GM19395 (cell line): ENCODE measurements at regions not wholly inside any gene's neighbourhood (a gene's known extent, or its start where the extent isn't known, plus 50 kb on each side); places are given as distances from the start of the nearest gene placed in this dataset.
"Not testable (repeated sequence)": the region's sequence is repeated elsewhere in the genome, so short reads cannot be mapped to it uniquely, and the experiment has no call there.

Experiments used
- ATAC-seq: cut with Tn5 transposase; IDR thresholded peaks from one replicate; pipeline ENCODE4 v1.9.1; 2021; ENCODE audit warnings: mild to moderate bottlenecking, moderate library complexity; ENCODE audit not compliant: unreplicated experiment

DNA sequence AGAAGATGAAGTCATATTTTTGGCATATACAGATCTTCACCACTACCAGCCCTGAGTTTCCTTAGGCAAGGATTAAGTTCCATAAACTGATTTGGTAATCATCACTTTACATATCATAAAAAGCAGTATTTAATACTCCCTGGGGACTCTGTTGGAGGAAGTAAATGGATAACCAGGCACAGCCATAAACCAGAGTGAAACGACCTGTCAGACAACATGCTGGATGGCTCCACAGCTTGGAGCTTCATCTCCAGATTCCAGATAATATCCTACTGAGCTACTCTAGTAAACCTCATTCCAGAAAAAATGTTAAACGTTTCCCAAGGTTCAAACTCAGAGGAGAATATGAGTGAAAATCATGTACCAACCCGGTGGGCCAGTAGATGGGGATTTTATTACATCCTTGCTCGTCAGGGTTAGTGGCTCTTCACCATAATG lies 109.2 kb downstream of the BASP1 start:
- ATAC-seq: no peak

DNA sequence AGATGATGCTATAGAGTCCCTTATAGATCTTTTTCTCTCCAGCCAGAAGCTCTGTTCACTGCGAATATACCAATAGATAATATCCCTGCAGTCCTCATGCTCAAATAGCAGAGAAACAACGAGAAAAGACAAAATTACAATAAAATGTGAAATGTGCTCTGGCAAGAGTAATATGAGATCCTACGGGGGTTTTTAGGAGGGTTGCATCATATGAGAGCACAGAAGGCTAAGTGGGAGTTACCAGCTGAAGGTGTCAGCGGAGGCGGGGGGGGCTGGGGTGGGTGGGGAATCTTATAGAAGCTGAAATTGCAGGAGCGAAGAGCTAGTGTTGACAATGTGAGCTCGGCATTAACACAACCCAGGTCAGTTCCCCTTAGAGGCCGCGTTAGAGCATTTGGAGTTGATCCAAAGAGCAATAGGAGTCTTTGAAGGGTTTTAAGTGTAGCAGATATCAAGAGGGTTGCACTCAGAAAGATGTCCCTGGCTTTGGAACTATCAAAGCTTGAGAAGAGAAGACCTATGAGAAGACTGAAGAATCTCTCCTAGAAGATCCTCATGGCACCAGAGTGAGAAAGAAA lies 109.7 kb downstream of the BASP1 start:
- no peak for ATAC-seq

DNA sequence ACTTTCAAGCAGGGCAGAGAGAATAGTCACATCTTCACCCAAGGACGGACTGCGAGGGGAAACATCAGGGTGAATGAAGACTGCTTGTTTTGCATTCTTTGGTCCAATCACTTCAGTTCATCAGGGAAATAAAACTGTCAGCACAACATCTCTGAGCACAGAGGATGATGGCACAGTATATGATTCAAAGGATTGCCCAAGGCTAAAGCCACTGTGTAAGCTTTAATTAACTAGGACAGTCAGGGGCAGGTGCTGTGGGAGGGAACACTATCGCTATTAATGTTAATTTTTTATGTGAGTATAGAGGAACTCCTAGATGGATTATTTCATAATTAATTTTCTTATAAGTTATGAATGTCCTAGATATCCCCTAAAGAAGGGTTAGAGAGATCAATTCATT lies 112.1 kb downstream of the BASP1 start:
- no peak for ATAC-seq

DNA sequence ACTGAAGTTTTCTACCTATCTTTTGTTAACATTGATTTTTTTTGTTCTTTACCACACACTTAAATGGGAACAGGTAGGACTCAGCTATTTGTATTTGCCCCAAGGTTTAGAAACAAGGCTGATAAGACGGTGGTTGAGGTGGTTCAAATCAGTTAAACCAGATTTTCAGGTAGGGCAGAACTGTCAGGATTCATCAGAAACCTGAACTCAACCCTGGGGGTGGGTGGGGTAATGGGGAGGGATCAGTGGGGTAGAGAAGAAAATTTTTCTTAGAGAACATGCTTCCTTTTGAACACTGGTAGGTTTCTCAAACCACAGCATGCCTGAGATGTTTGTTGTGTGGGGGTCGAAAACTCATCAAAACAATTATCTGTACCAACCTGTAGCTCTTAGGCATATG lies 113.0 kb downstream of the BASP1 start:
- no peak for ATAC-seq

DNA sequence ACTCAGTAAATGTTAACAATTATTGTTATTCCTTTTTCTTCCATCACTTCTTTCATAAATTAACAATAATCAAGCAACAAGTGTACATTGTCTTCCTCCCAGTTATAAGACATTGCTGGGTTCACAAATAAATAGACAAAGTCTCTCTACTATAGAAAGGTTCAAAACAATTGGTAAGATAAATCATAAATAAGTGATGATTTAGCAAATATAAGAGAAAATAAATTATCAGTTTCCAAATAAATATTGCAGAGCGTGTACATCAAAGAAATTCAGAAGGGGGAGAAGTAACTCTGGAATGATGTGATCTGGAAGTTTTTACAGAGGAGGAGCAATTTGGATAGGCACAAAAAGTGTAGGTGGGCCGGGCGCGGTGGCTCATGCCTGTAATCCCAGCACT lies 114.2 kb downstream of the BASP1 start:
- ATAC-seq: no peak

DNA sequence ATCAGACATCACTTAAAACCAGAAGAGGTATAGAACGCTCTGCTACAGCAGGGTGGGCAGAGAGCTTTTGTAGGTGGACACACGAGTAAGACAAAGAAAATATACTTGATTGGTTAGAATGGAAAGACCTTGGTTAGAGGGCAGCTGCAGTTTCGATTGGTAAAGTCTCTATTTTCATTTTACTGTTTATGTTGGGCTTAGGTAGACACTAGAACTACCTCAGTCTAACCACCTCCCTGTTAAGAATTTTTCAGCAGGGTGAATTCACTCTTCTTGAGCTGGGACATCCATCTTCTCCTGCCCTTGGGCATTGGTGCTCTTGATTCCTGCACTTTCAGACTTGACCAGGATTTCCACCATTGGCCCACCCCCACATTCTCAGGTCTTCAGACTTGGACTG lies 116.3 kb downstream of the BASP1 start:
- no peak for ATAC-seq

DNA sequence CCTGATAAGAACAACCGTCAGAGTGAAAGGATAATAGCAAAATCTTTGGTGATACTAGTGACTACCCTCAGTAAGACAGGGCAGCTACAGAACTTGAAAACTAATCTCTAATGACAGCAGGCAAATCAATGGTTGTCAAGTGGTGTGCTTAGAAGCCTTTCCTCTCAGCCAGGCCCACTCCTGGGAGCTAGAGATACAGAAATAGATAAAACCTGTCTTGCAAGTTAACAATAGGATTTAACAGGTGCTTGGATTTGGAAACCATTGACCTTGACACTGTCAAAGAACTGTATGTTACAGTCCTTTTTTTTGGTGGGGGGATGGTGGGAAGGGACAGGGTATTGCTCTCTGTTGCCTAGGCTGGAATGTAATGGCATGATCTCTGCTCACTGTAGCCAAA lies 118.6 kb downstream of the BASP1 start:
- ATAC-seq: no peak

DNA sequence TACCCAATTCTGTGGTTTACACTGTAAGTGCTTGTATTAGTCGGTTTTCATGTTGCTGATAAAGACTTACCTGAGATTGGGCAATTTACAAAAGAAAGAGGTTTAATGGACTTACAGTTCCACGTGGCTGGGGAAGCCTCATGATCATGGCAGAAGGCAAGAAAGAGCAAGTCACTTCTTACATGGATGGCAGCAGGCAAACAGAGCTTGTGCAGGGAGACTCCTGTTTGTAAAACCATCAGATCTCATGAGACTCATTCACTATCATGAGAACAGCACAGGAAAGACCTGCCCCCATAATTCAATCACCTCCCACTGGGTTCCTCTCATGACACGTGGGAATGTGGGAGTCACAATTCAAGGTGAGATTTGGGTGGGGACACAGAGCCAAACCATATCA lies 119.3 kb downstream of the BASP1 start:
- ATAC-seq: not testable (repeated sequence)

DNA sequence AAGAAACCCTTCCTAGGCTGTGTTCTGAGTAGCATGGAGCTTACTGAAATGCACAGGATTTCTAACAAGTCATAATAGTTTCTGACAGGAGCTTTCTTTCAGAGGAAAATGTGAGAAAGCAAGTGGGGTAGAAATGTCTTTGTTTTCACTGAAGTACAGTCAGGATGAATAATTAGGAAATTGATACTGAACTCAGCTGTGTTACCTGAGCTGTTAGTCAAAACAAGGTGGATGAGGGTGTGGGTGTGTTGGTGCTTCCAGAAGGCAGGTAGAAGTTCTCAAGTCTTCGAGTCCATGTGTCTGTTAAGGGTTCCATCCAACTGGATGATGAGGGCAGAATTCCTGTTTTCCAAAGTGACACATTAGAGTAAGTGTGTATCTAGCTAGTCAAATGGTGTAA lies 122.4 kb downstream of the BASP1 start:
- no peak for ATAC-seq

DNA sequence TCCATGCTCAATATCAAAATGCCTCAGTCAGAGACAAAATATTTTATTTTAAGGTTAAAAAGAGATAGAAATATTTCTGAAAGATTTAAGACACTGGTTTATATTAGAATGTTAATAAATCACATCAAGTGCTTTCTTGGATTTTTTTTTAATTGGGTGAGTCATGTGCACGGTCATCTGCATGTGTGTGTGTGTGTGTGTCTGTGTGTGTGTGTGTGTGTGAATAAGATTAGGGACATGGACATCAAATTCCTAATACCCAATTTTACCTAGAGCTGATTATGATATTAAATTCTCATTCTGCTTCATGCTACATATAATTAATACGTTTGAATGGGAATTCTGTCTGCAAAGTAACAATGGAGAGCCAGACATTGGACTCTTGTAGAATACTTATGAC lies 122.9 kb downstream of the BASP1 start:
- no peak for ATAC-seq

DNA sequence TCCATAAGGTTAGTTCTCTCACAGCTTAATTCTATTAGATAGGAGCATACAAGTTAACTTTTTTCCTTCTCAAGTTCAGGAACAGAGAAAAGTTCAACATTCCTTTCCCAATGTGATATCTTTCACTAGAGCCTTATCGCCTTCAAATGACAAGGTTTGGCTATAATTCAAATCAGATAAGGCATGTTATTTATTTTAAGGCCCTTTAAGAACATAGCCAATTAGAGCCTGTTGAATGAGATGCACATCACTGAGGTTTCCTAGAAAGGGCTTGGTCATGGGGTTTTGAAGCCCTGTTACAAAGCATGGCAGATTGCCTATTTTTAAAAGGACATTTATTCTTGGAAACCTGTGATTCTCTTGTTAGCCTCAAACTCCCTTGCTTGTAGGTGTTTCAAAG lies 123.4 kb downstream of the BASP1 start:
- no peak for ATAC-seq

DNA sequence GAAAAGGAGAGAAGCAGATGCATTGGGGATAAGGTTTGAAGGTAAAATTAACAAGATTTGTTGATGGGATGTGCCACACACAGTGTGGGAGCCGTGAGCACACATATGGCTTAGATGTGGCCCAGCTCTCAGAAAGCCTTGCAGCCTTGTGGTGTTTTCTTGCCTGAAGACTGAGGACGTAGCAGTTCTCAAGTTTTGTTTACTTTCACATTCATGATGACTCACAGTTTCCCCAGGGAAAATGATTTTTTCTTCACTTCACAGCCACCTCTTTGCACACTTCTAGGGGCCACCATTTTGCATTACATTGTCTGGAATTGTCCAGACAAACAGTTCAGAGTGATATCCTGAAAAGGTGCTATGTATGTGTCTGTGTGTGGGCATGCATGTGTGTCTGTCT lies 126.2 kb downstream of the BASP1 start:
- peak; percentile 94 for ATAC-seq

DNA sequence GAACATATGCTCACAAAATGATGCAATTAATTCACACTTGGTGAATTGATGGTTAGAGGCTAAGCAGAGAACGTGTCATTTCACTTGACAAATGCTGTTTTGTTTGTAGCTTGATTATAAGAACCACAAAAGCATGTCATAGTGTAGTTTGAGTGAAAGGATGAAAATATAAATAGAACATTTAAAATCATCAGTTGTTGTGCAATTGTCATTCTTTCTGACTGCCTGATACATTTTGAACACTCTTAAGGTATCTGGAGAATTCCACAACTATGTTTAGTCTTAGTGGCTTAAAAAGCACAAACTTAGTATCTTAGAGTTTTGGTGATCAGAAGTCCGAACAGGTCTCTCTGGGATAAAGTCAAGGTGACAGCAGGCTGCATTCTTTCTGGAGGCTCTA lies 129.4 kb downstream of the BASP1 start:
- no peak for ATAC-seq

DNA sequence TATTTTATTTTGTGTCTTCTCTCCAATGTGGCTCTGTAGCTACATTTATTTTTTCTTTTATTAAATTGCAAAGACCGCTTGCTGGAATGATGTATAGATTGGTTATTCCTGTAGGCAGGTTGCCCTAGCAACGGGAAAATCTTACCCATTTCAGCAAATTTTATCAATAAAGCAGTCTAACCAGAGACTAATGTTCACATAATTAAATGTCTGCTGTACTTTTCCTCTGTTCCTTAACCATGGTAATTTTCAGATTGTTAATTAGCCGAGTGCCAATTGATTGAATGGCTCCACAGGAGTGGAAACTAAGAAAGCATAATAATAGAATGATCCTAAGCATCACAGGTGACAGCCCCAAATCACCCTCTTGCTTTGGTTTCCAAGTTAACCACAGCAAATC lies 134.8 kb downstream of the BASP1 start:
- ATAC-seq: no peak

DNA sequence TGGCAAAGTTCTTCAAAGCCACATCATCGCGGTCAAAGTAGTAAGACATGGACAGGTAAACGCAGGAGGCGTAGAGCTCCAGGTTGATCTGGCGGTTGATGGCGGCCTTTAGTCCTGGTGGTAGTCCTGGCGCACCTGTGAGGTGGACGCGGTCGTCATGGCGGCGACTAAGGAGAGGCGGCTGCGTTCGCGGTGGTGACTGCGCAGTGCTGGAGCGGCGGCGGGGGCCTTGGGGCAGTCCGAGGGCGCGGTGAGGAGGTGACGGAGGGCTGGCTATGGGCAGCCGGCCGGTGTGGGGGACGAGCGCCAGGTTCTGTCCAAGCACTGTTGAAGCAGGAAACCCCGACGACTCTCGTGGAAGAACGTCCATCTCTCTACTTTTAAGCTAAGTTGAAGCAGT lies 136.8 kb downstream of the BASP1 start:
- ATAC-seq: no peak

DNA sequence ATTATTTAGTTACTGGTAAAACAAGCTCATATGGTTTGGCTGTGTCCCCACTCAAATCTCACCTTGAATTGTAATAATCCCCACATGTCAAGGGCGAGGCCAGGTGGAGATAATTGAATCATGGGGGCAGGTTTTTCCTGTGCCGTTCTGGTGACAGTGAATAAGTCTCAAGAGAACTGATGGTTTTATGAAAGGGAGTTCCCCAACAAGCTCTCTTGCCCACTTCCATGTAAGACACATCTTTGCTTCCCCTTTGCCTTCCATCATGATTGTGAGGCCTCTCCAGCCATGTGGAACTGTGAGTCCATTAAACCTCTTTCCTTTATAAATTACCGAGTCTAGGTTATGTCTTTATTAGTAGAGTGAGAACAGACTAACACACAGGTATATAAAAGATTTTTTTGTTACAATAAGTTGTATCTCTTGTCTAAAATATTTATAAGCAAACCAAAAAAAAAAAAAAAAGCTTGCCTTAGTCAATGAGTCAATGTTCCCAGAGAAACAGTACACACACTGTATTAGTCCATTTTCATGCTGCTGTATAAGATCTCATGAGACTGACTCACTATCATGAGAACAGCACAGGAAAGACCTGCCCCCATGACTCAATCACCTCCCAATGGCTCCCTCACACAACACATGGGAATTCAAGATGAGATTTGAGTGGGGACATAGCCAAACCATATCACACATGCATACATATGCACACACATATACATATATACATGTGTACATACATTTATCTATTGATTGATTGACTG lies 138.3 kb downstream of the BASP1 start:
- ATAC-seq: no peak

DNA sequence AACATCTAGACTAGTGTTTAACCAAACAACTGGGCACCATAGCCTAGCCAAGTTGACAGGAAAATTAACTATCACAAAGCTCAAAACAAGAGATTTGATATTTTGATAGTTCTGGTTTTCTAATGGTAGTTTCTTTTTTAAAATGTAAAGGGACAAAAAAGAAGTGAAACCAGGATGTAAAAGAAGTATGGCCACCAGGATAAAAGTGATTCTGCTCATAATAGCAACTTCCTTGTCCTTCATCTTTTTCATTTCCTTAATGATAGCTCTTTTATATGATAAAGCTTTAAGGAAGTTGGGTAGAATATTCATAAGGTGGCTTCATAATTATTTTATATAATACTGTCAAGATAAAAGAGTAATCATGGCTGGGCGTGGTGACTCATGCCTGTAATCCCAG lies 139.1 kb downstream of the BASP1 start:
- no peak for ATAC-seq

DNA sequence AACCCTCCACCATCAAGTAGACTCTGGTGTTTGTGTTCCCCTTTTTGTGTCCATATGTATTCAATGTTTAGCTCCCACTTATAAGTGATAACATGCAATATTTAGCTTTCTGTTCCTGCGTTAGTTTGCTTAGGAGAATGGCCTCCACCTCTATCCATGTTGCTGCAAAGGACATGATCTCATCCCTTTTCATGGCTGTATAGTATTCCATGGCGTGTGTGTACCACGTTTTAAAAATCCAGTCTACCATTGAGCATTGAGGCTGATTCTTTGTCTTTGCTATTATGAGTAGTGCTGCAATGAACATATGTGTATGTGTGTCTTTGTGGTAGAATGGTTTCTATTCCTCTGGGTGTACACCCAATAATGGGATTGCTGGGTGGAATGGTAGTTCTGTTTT lies 140.1 kb downstream of the BASP1 start:
- ATAC-seq: no peak

DNA sequence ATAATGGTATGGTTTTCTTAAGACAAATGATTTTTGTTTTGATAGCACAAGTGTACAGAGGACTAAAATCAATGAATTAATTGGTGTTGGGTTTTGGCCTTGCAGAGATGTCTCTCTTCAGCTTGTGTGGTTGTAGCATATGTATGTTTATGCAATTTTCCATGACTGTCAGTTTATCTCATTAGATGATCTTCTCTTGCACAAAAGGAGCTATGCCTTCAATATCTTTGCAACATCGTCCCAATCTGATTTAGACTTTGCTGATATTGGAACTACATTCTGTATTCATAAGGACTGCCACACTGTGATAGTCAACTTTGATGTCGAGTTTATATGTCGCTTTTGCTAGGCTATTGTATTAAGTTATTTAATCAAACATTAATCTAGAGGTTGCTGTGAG lies 140.0 kb upstream of the TAF11L2 start:
- ATAC-seq: no peak

DNA sequence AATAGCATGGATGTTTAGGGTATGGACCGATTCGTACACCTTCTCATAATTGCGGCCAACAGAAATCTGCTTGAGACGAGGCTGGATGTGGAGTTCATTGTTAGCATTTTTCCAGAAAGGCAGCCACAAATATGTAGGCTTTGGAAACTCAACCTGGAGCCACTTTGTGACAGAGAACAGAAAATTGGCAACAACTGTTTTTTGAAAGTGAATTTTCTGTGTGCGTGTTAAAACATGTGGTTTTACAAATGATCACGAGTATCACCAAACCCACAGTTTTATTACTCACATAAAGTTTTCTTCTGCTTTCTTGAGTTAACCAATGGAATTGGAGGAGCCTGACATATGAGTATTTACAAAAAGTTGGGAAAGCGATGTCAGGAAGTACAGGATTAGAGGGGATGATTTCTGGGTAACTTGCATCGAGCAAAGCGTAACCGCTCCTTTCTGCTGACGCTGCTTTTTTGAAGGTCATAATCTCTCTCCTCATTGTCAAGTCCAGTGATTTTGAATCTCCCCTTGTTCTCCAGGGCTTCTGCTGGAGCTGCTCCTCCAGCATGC lies 138.5 kb upstream of the TAF11L2 start:
- ATAC-seq: no peak

DNA sequence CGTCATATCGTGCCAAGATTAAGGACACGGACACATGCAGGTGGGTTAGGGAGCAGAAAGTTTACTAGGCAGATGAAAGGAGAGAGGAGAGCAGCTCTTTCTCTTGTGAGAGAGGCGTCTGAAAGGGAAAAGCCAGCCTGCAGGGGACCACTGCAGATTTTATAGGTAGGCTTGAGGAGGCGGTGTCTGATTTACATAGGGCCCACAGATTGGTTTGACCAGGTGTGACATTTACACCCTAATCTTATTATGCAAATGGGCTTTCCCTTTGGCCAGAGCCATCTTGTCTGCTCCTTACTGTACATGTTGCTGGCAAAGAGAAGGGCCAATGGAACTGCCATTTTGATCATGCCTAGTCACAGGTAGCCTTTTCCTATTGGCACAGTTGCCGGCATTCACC lies 137.2 kb upstream of the TAF11L2 start:
- ATAC-seq: no peak

DNA sequence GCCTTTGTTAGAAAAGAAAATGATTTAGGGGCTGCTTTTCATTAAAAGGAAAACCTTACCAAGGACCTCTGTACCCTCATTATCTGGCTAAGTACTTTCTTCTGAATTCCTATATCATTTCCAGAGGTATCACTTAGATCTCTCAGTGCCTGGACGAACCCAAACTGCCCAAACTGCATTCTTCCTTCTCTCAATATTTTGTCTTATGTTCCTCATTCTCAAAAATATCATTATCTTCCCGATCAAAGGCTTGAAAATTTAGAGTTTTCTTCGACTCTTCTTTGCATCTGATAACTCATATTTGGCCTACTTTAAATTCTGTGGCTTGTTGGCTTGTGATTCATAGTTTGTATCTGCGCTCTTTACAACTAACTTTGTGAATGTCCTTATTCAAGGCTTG lies 136.7 kb upstream of the TAF11L2 start:
- ATAC-seq: no peak
